Endothelial cell of umbilical vein (primary cell): ENCODE measurements at regions not wholly inside any gene's neighbourhood (a gene's known extent, or its start where the extent isn't known, plus 50 kb on each side); places are given as distances from the start of the nearest gene placed in this dataset.

ENCODE experiments used
- BruUV-seq: library from RNA; stranded (reverse); fragments of 400-500 nt; replicated peaks from 2 replicates; lab custom pipeline; 2021; lab: Mats Ljungman, UMichigan
- CTCF ChIA-PET: fragments of 300-600, 350-600 bp; sonication (Branson Sonifier 250); formaldehyde crosslinking; loops from one replicate; lab custom pipeline; 2021; ENCODE audit warnings: antibody characterized with exemption, inconsistent platforms; lab: Charles Lee
- POLR2A ChIA-PET: fragments of 300-600, 350-600 bp; sonication (Branson Sonifier 250); formaldehyde crosslinking; loops from one replicate; lab custom pipeline; 2021; ENCODE audit warnings: antibody characterized with exemption, inconsistent platforms; lab: Charles Lee
- DNase-seq: peaks from one replicate; pipeline ENCODE4 v3.0.0-alpha.2; 2011; ENCODE audit warnings: low read depth, low spot score
- FAIRE-seq: peaks from 2 replicates; lab custom pipeline; 2011; peaks lifted over from hg19 to GRCh38; lab: Jason Lieb, UNC
- H2AFZ ChIP-seq: 2 replicates; pipeline ENCODE4 v1.6.0; 2012; ENCODE audit warnings: low read depth, low read length, control low read depth, inconsistent platforms
- H3K27ac ChIP-seq: 2 replicates; pipeline ENCODE4 v1.5.1; 2011; ENCODE audit warnings: low read depth, mild to moderate bottlenecking, control low read depth, low read length, moderate library complexity; ENCODE audit not compliant: insufficient read depth
- H3K27me3 ChIP-seq, 2 experiments: 2 replicates each; pipeline versions ENCODE4 v1.6.0 to v1.6.1; 2011; ENCODE audit warnings: low read length in 2 of 2, mixed read lengths in 1 of 2; ENCODE audit not compliant: control insufficient read depth in 2 of 2, insufficient read depth in 2 of 2
- H3K36me3 ChIP-seq, 2 experiments: 2 replicates in 1 of 2; 3 replicates in 1 of 2; pipeline ENCODE4 v1.5.1; 2011; ENCODE audit warnings: low read length in 2 of 2, mild to moderate bottlenecking in 1 of 2, moderate library complexity in 1 of 2; ENCODE audit not compliant: control insufficient read depth in 2 of 2, insufficient read depth in 2 of 2; ENCODE audit errors: extremely low read depth in 1 of 2
- H3K4me1 ChIP-seq: 3 replicates; pipeline ENCODE4 v1.5.1; 2011; ENCODE audit warnings: mild to moderate bottlenecking, low read length; ENCODE audit not compliant: control insufficient read depth, insufficient read depth; ENCODE audit errors: extremely low read depth
- H3K4me2 ChIP-seq: 2 replicates; pipeline ENCODE4 v1.6.1; 2011; ENCODE audit warnings: low read length, control low read depth, mixed read lengths; ENCODE audit not compliant: insufficient read depth
- H3K4me3 ChIP-seq, 3 experiments: fragments of 200-600 bp in 1 of 3; sonication (generic), shearing (Covaris generic) in 1 of 3; replicated peaks in 1 of 3; 2 replicates each; pipeline ENCODE4 v1.5.1; 2011 to 2016; ENCODE audit warnings: control low read depth in 3 of 3, low read length in 3 of 3, mild to moderate bottlenecking in 2 of 3, inconsistent platforms in 1 of 3, low read depth in 1 of 3, moderate library complexity in 1 of 3; ENCODE audit not compliant: insufficient read depth in 1 of 3
- H3K79me2 ChIP-seq: 2 replicates; pipeline ENCODE4 v1.6.0; 2012; ENCODE audit warnings: low read length, inconsistent platforms; ENCODE audit not compliant: control insufficient read depth, insufficient read depth
- H3K9ac ChIP-seq: replicated peaks from 2 replicates; pipeline ENCODE3; 2011; ENCODE audit warnings: low read length, control low read depth; ENCODE audit not compliant: insufficient read depth; ENCODE audit errors: extremely low read depth
- H3K9me1 ChIP-seq: replicated peaks from 3 replicates; pipeline ENCODE4 v1.6.0; 2011; ENCODE audit warnings: mild to moderate bottlenecking, low read length; ENCODE audit not compliant: control insufficient read depth, insufficient read depth; ENCODE audit errors: extremely low read depth
- H3K9me3 ChIP-seq: replicated peaks from 2 replicates; pipeline ENCODE4 v1.5.1; 2012; ENCODE audit warnings: low read length, inconsistent platforms; ENCODE audit not compliant: control insufficient read depth, insufficient read depth
- H4K20me1 ChIP-seq: replicated peaks from 2 replicates; pipeline ENCODE3; 2011; ENCODE audit warnings: mild to moderate bottlenecking, low read length; ENCODE audit not compliant: control insufficient read depth, insufficient read depth; ENCODE audit errors: extremely low read depth
- CTCF ChIP-seq, 2 donors: IDR thresholded peaks; 1 replicate in 1 of 2; 2 replicates in 1 of 2; pipeline ENCODE4 v1.5.1; 2011; ENCODE audit warnings: low read length in 2 of 2, mild to moderate bottlenecking in 2 of 2, moderate library complexity in 2 of 2, control low read depth in 1 of 2, inconsistent platforms in 1 of 2, low read depth in 1 of 2; ENCODE audit not compliant: insufficient read depth in 1 of 2; ENCODE audit errors: extremely low read depth in 1 of 2
- EZH2 ChIP-seq: IDR thresholded peaks from 2 replicates; pipeline ENCODE4 v1.6.1; 2012; ENCODE audit warnings: borderline replicate concordance, low read depth, mild to moderate bottlenecking, moderate library complexity, low read length, inconsistent platforms; ENCODE audit not compliant: severe bottlenecking
- FOS ChIP-seq: IDR thresholded peaks from 2 replicates; pipeline ENCODE4 v1.6.1; 2011; ENCODE audit warnings: mild to moderate bottlenecking, low read length, moderate library complexity, borderline replicate concordance; ENCODE audit not compliant: insufficient read depth
- GATA2 ChIP-seq: IDR thresholded peaks from 2 replicates; pipeline ENCODE4 v1.7.0; 2011; ENCODE audit warnings: low read depth, mild to moderate bottlenecking, moderate library complexity, mixed read lengths, low read length; ENCODE audit not compliant: insufficient read length, insufficient read depth
- JUN ChIP-seq: IDR thresholded peaks from 2 replicates; pipeline ENCODE4 v1.6.1; 2011; ENCODE audit warnings: borderline replicate concordance, low read depth; ENCODE audit not compliant: insufficient read length, insufficient read depth
- MAX ChIP-seq: IDR thresholded peaks from 2 replicates; pipeline ENCODE4 v1.6.1; 2011; ENCODE audit not compliant: insufficient read depth, insufficient read length
- MYC ChIP-seq: IDR thresholded peaks from one replicate; pipeline ENCODE4 v1.6.1; 2011; ENCODE audit warnings: mild to moderate bottlenecking, low read depth, low read length
- POLR2A ChIP-seq: IDR thresholded peaks from 2 replicates; pipeline ENCODE4 v1.6.1; 2012; ENCODE audit warnings: low read depth, mild to moderate bottlenecking, control low read depth, low read length
- POLR2AphosphoS5 ChIP-seq: IDR thresholded peaks from 2 replicates; pipeline ENCODE4 v1.6.1; 2012; ENCODE audit warnings: low read depth, mild to moderate bottlenecking, control low read depth, low read length, moderate library complexity; ENCODE audit not compliant: insufficient read depth
- dilution Hi-C: fragments of 300-500 bp; cut with MboI; formaldehyde crosslinking; loops from one replicate; pipeline ENCODE4 v1.15.0; 2019; ENCODE audit warnings: low sequenced_read_pairs; ENCODE audit not compliant: extremely low pct_ligation_motif_present
- intact Hi-C: fragments of 100-400 bp; cut with micrococcal nuclease; formaldehyde crosslinking; loops from one replicate; pipeline ENCODE4 v1.10.0; 2022

DNA sequence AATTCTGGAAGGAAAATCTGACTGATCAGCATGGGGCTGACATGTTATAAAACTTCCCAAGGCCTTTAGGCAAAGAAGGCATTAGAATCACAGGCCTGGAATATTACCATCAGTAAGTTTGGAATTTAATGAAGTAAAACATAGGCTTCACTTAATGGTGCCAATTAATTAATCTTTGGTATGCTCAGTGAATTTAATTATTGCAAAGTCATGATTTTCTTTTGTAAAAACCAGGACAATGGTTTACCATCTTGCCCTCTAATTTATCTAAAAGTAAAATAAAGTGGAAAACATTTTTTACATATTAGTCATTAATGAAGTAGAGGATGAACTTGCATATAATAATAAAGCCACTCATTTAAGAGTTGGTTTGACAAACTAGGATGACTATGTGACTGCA is 220.3 kb downstream of the SEC23IP start:
- H3K36me3 ChIP-seq, result no peaks in the 10 kb centered on the region
- DNase-seq (no peak), FAIRE-seq (no peak)
- H3K4me2 ChIP-seq, result no peak overlapping the region
- POLR2A ChIA-PET, result no interaction called here
- H3K9ac ChIP-seq, result no peak overlapping the region
- no peak overlapping the region for H3K4me3 ChIP-seq
- H3K9me1 ChIP-seq, result no peaks in the 10 kb centered on the region
- H4K20me1 ChIP-seq, result no peaks in the 10 kb centered on the region
- CTCF ChIA-PET, result no interaction called here
- no peaks in the 10 kb centered on the region for H3K79me2 ChIP-seq
- no TSS peak for BruUV-seq
- dilution Hi-C loops, result no loop called here
- H3K9me3 ChIP-seq, result no peaks in the 10 kb centered on the region
- H2AFZ ChIP-seq, result no peak overlapping the region
- no peak overlapping the region for H3K27ac ChIP-seq
- H3K4me1 ChIP-seq, result no peaks in the 10 kb centered on the region
- TF ChIP-seq EZH2 (no peak), MAX (no peak), POLR2AphosphoS5 (no peak), JUN (no peak), MYC (no peak), GATA2 (no peak), POLR2A (no peak), CTCF (IDR thresholded peaks at IDR 0.05; ENCODE audit: extremely low read depth in 1 of 2, insufficient read depth in 1 of 2, low read depth in 1 of 2, low read length in 2 of 2) (no peak), FOS (no peak)
- intact Hi-C loops, result no loop called here
- no peaks in the 10 kb centered on the region for H3K27me3 ChIP-seq
